Aorta (tissue), 5 donors: ENCODE measurements at regions not wholly inside any gene's neighbourhood (a gene's known extent, or its start where the extent isn't known, plus 50 kb on each side); places are given as distances from the start of the nearest gene placed in this dataset.

Source experiments
- ATAC-seq: fragments of 200-7000 bp; cut with Tn5 transposase; one replicate; pipeline ENCODE4 v1.9.1; 2022; ENCODE audit warnings: moderate library complexity; ENCODE audit not compliant: low FRiP score
- DNase-seq, 2 donors: peaks; one replicate each; pipeline ENCODE4 v3.0.0-alpha.2; 2020
- H3K27ac ChIP-seq, 2 donors: one replicate each; pipeline ENCODE4 v1.5.1; 2013; ENCODE audit warnings: low read length in 2 of 2, mild to moderate bottlenecking in 2 of 2, moderate library complexity in 2 of 2, control low read depth in 1 of 2, inconsistent platforms in 1 of 2, low read depth in 1 of 2
- H3K27me3 ChIP-seq, 2 donors: one replicate each; pipeline ENCODE4 v1.6.1; 2013; ENCODE audit warnings: control low read depth in 1 of 2, low read length in 1 of 2, mild to moderate bottlenecking in 1 of 2, moderate library complexity in 1 of 2; ENCODE audit not compliant: insufficient read depth in 2 of 2, control insufficient read depth in 1 of 2
- H3K36me3 ChIP-seq, 2 donors: one replicate each; pipeline ENCODE4 v1.6.1; 2013; ENCODE audit warnings: control low read depth in 1 of 2, low read length in 1 of 2, mild to moderate bottlenecking in 1 of 2; ENCODE audit not compliant: insufficient read depth in 2 of 2, control insufficient read depth in 1 of 2
- H3K4me1 ChIP-seq, 2 donors: one replicate each; pipeline ENCODE4 v1.6.1; 2013; ENCODE audit warnings: low read length in 2 of 2, control low read depth in 1 of 2, mild to moderate bottlenecking in 1 of 2, moderate library complexity in 1 of 2; ENCODE audit not compliant: insufficient read depth in 2 of 2, control insufficient read depth in 1 of 2
- H3K4me3 ChIP-seq, 2 donors: one replicate each; pipeline ENCODE4 v1.5.1; 2013; ENCODE audit warnings: low read length in 2 of 2, control low read depth in 1 of 2, mild to moderate bottlenecking in 1 of 2
- H3K9me3 ChIP-seq: one replicate; pipeline ENCODE4 v1.6.1; 2013; ENCODE audit warnings: mild to moderate bottlenecking, low read length; ENCODE audit not compliant: control insufficient read depth
- WGBS, 2 donors: extraction: QIAGEN DNeasy Blood & Tissue Kit; methylation state at CpG; one replicate each; pipeline ENCODE4 v1.1.7; 2013; 5-methylcytosine and 5-hydroxymethylcytosine counted together
- intact Hi-C, 2 donors: fragments of 100-400 bp; cut with DNase I; formaldehyde crosslinking; loops; one replicate each; pipeline versions ENCODE4 v1.14.2 to v1.15.0; 2022
- donor health status: healthy with polysubstance abuse.
- donor health status: Bipolar disorder and iron deficiency.
- donor health status: DM: no; HTN: no; CAD: no.
- donor health status: DM: no; HTN: no; CAD: no.
- donor health status: DM: yes; HTN: yes; CAD: no.

DNA sequence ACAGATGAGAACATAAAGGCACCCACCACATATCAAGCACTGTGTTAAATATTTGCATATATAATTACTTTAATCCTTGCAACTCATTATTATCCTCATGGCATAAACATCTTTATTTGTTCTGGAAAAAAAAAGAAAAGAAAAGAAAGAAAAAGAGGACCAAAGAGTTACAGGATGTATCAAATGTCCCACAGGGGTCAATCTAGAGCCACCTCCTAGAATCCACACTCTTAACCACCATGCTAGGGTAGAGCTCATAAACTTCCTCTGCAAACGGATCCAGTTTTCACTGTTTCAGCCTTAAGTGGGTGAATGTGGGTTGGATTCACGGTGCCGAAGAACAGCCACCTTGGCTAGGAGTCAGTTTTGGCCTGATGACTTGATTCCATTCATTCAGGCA is 171.1 kb upstream of the PPARGC1A start:
- no peaks in the 10 kb centered on the region for H3K27me3 ChIP-seq
- no peaks in the 10 kb centered on the region for H3K36me3 ChIP-seq
- no peak overlapping the region for H3K4me3 ChIP-seq
- ATAC-seq: no peak
- no peaks in the 10 kb centered on the region for H3K9me3 ChIP-seq
- intact Hi-C loops: no loop called here
- WGBS, 2 donors: 63 to 91% methylated on average over 3 of the region's 3 CpGs
- no peak for DNase-seq
- H3K4me1 ChIP-seq: no peaks in the 10 kb centered on the region
- H3K27ac ChIP-seq: no peak overlapping the region

DNA sequence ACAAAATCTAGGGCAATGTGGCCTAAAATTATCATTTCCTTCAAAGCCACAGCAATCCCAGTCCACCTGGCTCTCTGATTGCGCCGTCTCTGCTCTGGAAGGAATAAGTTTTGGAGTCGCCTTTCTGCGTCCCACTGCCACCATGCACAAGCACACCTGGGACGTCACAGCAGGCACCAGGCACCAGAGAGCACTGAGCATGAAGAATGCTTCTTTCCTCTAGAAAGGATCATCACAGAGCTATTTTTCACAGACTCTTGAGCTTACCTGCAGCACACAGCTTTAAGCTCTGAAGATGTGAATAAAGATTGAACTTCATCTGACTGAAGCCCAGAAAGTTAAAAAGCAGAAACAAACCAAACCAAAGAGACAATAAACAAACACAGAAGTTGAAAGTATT is 170.0 kb upstream of the PPARGC1A start:
- H3K27ac ChIP-seq: no peak overlapping the region
- intact Hi-C loops: no loop called here

DNA sequence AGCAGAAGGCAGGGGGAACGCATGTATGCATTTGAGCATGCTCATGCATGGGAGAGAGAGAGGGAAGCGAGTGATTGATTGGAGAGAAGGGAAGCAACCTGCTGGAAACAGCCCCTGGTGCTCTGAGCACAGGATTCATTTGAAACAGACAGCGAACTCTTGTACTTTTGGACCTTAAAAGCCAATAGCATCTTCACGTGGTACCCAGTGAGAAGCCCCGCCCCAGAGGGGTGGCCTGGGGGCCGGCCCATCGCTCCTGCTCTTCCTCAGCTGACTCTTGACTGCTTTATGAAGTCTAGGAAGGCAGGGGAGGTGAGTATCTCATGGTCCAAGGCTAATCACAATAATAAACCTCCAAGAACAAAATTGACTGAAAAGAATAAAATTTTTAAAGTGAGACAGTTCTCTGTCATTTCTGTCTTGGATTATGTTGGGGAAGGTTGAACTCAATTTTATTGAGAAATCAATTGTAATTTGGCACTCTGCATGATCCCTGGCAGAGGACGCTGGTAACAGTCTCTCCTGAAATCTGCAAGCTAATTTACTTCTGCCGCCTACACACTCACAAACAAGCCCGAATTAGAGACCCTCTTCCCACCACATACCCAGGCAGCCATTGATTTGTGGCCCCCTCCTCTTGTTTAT is 168.2 kb upstream of the PPARGC1A start:
- WGBS, 2 donors: 72 to 78% methylated on average over 10 of the region's 10 CpGs
- Histone ChIP-seq H3K4me3 (no peak overlapping the region), H3K27me3 (no peaks in the 10 kb centered on the region), H3K27ac (no peak overlapping the region), H3K4me1 (no peaks in the 10 kb centered on the region), H3K9me3 (no peaks in the 10 kb centered on the region), H3K36me3 (no peaks in the 10 kb centered on the region)
- intact Hi-C loops: no loop called here
- DNase-seq: no peak
- no peak for ATAC-seq

More for the DNA sequence above, 170.0 kb upstream of the PPARGC1A start:
- H3K27me3 ChIP-seq: no peaks in the 10 kb centered on the region
- 88 to 89% methylated on average over 5 of the region's 5 CpGs for WGBS, 2 donors
- ATAC-seq (no peak), DNase-seq (no peak)
- H3K36me3 ChIP-seq: no peaks in the 10 kb centered on the region
- H3K4me3 ChIP-seq: no peak overlapping the region
- H3K4me1 ChIP-seq: no peaks in the 10 kb centered on the region
- no peaks in the 10 kb centered on the region for H3K9me3 ChIP-seq

DNA sequence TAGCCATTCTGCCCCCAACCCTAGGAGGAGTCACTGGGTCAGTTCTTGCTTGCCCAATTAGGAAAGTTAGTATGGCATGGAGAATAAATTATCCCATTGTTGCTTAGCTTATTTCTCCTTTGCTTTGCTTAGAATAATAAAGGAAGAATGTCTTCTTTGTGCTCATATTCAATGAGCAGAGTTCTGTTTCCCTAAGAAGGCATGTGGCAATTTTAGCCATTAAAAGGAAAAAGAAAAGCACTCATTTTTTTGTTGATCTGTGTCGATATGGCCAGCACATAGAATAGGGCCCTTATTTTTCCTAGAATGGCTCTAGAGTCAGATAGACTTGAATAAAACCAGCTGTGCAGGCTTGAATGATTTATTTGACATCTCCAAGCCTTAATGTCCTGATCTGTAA is 166.4 kb upstream of the PPARGC1A start:
- no peak overlapping the region for H3K27ac ChIP-seq
- no peak for ATAC-seq
- WGBS, 2 donors: 68 to 74% methylated on average over 1 of the region's 1 CpG

DNA sequence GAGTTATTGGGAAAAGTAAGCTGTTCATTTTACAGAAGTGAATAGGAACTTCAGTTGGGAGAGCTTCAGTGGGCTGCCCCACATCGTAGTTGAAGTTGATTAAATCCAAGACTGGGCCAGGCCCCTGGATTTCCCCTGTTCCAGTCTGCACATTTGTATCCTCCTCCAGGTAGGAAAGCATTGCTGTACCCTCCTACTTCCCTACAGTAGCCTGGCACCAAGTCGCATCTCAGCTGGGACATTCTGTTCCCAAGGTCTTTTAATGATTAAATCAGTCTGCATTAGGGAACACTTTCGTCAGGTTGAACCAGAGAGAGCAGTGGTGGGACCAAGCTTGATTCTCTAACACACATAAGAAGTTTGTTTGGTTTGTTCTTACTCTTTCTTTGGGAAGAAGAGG is 165.8 kb upstream of the PPARGC1A start:
- DNase-seq: no peak
- Histone ChIP-seq H3K9me3 (no peaks in the 10 kb centered on the region), H3K4me1 (no peaks in the 10 kb centered on the region), H3K4me3 (no peak overlapping the region), H3K27me3 (no peaks in the 10 kb centered on the region), H3K36me3 (no peaks in the 10 kb centered on the region), H3K27ac (no peak overlapping the region)
- no peak for ATAC-seq
- intact Hi-C loops: no loop called here
- WGBS, 2 donors: 92 to 94% methylated on average over 3 of the region's 3 CpGs

More for the DNA sequence above, 166.4 kb upstream of the PPARGC1A start:
- Histone ChIP-seq H3K27me3 (no peaks in the 10 kb centered on the region), H3K36me3 (no peaks in the 10 kb centered on the region), H3K9me3 (no peaks in the 10 kb centered on the region), H3K4me1 (no peaks in the 10 kb centered on the region), H3K4me3 (no peak overlapping the region)
- intact Hi-C loops: no loop called here
- DNase-seq: no peak

DNA sequence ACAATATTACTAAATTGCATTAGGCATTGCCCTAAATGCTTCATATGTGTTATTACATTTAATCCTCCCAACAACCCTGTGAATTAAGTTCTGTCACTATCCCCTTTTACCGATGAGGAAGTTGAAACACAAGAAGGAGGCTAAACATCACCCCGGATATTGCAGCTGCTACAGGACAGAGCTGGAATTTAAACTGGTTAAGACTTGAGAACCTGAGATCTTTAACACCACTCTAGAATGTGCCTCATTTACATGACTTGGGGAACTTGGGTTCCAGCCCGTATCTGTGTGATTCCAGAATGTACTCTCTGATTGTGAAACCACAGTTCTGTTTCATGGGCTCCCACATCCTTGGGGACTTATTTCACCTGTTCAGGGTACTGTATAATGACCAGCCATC is 165.1 kb upstream of the PPARGC1A start:
- ATAC-seq: no peak
- no peak for DNase-seq
- no peak overlapping the region for H3K27ac ChIP-seq
- no peaks in the 10 kb centered on the region for H3K9me3 ChIP-seq
- no peaks in the 10 kb centered on the region for H3K36me3 ChIP-seq
- no peaks in the 10 kb centered on the region for H3K27me3 ChIP-seq
- 89 to 92% methylated on average over 3 of the region's 3 CpGs for WGBS, 2 donors
- intact Hi-C loops: no loop called here
- no peak overlapping the region for H3K4me3 ChIP-seq
- no peaks in the 10 kb centered on the region for H3K4me1 ChIP-seq

DNA sequence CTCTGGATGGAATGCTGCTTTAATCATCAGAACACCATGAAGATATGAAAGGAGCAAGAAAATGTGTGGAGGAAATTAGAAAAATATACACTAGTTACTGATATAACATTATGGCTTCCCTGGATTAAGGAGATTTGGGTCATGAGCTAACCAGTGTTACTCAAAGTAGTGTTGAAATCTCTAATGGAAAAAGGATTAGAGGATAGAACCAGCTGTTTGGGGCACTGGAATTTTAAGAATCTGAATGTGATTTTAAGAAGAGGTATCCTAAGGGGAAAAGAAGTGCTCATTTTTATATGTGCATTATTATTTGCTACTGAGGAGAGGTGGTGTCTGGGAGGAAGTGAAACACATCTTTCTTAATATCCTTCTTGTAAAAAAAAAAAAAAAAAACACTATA is 164.1 kb upstream of the PPARGC1A start:
- no peaks in the 10 kb centered on the region for H3K4me1 ChIP-seq
- no peak overlapping the region for H3K4me3 ChIP-seq
- no peaks in the 10 kb centered on the region for H3K27me3 ChIP-seq
- no peak overlapping the region for H3K27ac ChIP-seq
- DNase-seq (no peak), ATAC-seq (no peak)
- H3K36me3 ChIP-seq: no peaks in the 10 kb centered on the region
- H3K9me3 ChIP-seq: no peaks in the 10 kb centered on the region
- intact Hi-C loops: no loop called here

DNA sequence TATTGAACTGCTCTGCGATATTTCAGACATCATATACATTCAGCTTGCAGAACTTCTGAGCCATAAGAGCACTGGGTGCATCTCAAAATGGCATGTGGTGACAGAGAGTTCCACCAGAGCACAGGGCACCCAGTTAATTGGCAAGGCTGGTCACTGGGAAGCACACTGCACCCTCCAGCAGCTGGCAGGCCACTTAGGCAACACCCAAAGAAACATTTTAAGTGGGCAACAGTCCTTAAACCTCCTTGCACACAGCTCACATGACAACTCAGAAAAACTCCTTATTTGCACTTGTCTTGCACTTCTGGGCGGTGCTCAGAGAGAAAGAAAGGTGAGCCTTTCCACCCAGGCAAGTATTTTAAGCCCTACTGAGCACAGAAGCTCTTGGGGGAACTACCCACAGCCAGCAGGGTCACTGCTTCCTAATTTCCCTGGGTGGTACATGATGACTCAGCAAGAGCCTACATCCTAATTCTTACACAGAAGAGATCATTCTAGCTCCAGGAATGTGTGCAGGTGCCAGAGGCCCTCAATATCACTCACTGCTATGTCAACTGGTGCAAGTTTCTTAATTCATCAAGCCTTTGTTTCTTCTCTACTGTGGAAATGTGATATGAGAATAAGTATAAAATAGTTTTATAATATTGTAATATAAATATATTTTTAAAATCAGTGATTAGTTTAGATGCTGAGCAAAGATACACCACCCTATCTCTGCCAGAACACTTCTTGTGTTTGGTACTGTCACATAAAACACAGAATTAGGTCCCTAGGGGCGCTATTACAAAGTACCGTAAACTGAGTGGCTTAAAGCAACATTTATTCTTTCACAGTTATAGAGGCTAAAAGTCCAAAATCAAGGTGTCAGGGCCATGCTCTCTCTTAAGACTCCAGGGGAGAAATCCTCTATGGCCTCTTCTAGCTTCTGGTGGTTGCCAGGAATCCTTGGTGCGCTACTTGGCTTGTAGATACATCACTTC is 155.1 kb upstream of the PPARGC1A start:
- H3K36me3 ChIP-seq: no peaks in the 10 kb centered on the region
- H3K4me1 ChIP-seq: peaks cover 0 to 2% of the 10 kb centered on the region in 2 donors
- no peaks in the 10 kb centered on the region for H3K27me3 ChIP-seq
- H3K4me3 ChIP-seq: no peak overlapping the region
- no peak for DNase-seq
- 91 to 95% methylated on average over 5 of the region's 5 CpGs for WGBS, 2 donors
- ATAC-seq: no peak
- intact Hi-C loops: no loop called here
- H3K9me3 ChIP-seq: no peaks in the 10 kb centered on the region
- H3K27ac ChIP-seq: no peak overlapping the region

DNA sequence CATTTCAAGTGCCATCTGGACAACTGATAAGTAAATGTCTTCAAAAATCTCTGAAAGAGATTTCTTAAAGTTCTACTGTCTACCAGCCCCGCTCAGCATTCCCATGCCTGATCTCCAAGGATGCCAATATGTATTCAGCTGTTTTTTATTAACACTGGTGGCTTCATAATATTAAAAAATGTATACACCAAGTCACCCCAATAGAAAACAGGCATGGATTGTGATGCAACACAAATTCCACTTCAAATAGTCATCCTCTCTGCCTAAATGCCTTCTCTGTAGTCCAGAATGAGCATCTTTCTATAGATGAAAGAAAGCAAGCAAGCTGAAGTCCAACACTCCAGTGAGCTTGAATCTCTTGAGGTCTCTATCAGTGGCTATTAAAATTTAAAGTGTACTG is 152.2 kb upstream of the PPARGC1A start:
- WGBS, 2 donors: 91 to 94% methylated on average over 1 of the region's 1 CpG
- DNase-seq: no peak
- no peaks in the 10 kb centered on the region for H3K9me3 ChIP-seq
- H3K4me1 ChIP-seq: no peaks in the 10 kb centered on the region
- H3K4me3 ChIP-seq: no peak overlapping the region
- H3K27me3 ChIP-seq: no peaks in the 10 kb centered on the region
- no peak overlapping the region for H3K27ac ChIP-seq
- intact Hi-C loops: no loop called here
- ATAC-seq: no peak
- H3K36me3 ChIP-seq: no peaks in the 10 kb centered on the region
